GM21528 (cell line): ENCODE measurements at regions not wholly inside any gene's neighbourhood (a gene's known extent, or its start where the extent isn't known, plus 50 kb on each side); places are given as distances from the start of the nearest gene placed in this dataset.

ENCODE experiments used
- ATAC-seq: cut with Tn5 transposase; IDR thresholded peaks from one replicate; pipeline ENCODE4 v1.9.1; 2021; ENCODE audit warnings: mild to moderate bottlenecking, moderate library complexity; ENCODE audit not compliant: unreplicated experiment, low FRiP score

GRCh38 chr5:85769347-85769746 is 848.4 kb upstream of the COX7C start:
- no peak for ATAC-seq

GRCh38 chr5:85784746-85785145 is 833.0 kb upstream of the COX7C start:
- ATAC-seq = no peak

- ATAC-seq = no peak
Measured at GRCh38 chr5:85813146-85813545, 804.6 kb upstream of the COX7C start.

GRCh38 chr5:85814596-85814995 is 803.1 kb upstream of the COX7C start:
- ATAC-seq = no peak

GRCh38 chr5:85823462-85824426 is 794.0 kb upstream of the COX7C start:
- no peak for ATAC-seq

- no peak for ATAC-seq
Measured at GRCh38 chr5:85838781-85839180, 779.0 kb upstream of the COX7C start.

GRCh38 chr5:85841653-85842052 is 776.1 kb upstream of the COX7C start:
- no peak for ATAC-seq

- ATAC-seq = no peak
Measured at GRCh38 chr5:85843535-85843934, 774.2 kb upstream of the COX7C start.

- ATAC-seq = no peak
Measured at GRCh38 chr5:85849411-85849810, 768.3 kb upstream of the COX7C start.

- no peak for ATAC-seq
Measured at GRCh38 chr5:85865296-85865695, 752.4 kb upstream of the COX7C start.

GRCh38 chr5:85868070-85868469 is 749.7 kb upstream of the COX7C start:
- ATAC-seq = no peak

- no peak for ATAC-seq
Measured at GRCh38 chr5:85893996-85894395, 723.7 kb upstream of the COX7C start.

- no peak for ATAC-seq
Measured at GRCh38 chr5:85896514-85896913, 721.2 kb upstream of the COX7C start.

GRCh38 chr5:85906460-85906859 is 711.3 kb upstream of the COX7C start:
- no peak for ATAC-seq

- no peak for ATAC-seq
Measured at GRCh38 chr5:85910335-85910734, 707.4 kb upstream of the COX7C start.

GRCh38 chr5:85920984-85921383 is 696.8 kb upstream of the COX7C start:
- no peak for ATAC-seq

GRCh38 chr5:85921590-85921989 is 696.2 kb upstream of the COX7C start:
- ATAC-seq = no peak

GRCh38 chr5:85927632-85928031 is 690.1 kb upstream of the COX7C start:
- ATAC-seq = no peak

- no peak for ATAC-seq
Measured at GRCh38 chr5:85929713-85930112, 688.0 kb upstream of the COX7C start.

GRCh38 chr5:85931220-85931619 is 686.5 kb upstream of the COX7C start:
- no peak for ATAC-seq

- no peak for ATAC-seq
Measured at GRCh38 chr5:85938201-85938600, 679.5 kb upstream of the COX7C start.

- ATAC-seq = no peak
Measured at GRCh38 chr5:85951707-85952210, 666.0 kb upstream of the COX7C start.
